Astrocyte (in vitro differentiated cells and primary cell): ENCODE measurements at regions not wholly inside any gene's neighbourhood (a gene's known extent, or its start where the extent isn't known, plus 50 kb on each side); places are given as distances from the start of the nearest gene placed in this dataset.

Source experiments
- DNase-seq: peaks from one replicate; pipeline ENCODE4 v3.0.0-alpha.2; 2010; ENCODE audit warnings: low read depth
- FAIRE-seq: peaks from 2 replicates; lab custom pipeline; 2011; peaks lifted over from hg19 to GRCh38; lab: Jason Lieb, UNC
- H2AFZ ChIP-seq: 2 replicates; pipeline ENCODE4 v1.6.0; 2012; ENCODE audit warnings: low read depth, low read length, inconsistent platforms
- H3K27ac ChIP-seq: 2 replicates; pipeline ENCODE4 v1.5.1; 2011; ENCODE audit warnings: low read depth, low read length, inconsistent platforms
- H3K27me3 ChIP-seq: 2 replicates; pipeline ENCODE4 v1.6.0; 2011; ENCODE audit warnings: low read length, inconsistent platforms; ENCODE audit not compliant: insufficient read depth
- H3K36me3 ChIP-seq: 2 replicates; pipeline ENCODE4 v1.5.1; 2011; ENCODE audit warnings: low read length, inconsistent platforms; ENCODE audit not compliant: insufficient read depth
- H3K4me1 ChIP-seq: 2 replicates; pipeline ENCODE4 v1.5.1; 2011; ENCODE audit warnings: low read length, inconsistent platforms; ENCODE audit not compliant: insufficient read depth
- H3K4me2 ChIP-seq: 2 replicates; pipeline ENCODE4 v1.6.0; 2012; ENCODE audit warnings: low read length, inconsistent platforms
- H3K4me3 ChIP-seq: 2 replicates; pipeline ENCODE4 v1.5.1; 2011; ENCODE audit warnings: low read depth, mild to moderate bottlenecking, low read length, inconsistent platforms; ENCODE audit not compliant: insufficient read depth
- H3K79me2 ChIP-seq: 2 replicates; pipeline ENCODE4 v1.6.0; 2012; ENCODE audit warnings: mild to moderate bottlenecking, low read length, inconsistent platforms; ENCODE audit not compliant: insufficient read depth
- H3K9ac ChIP-seq: 2 replicates; pipeline ENCODE4 v1.6.0; 2012; ENCODE audit warnings: mild to moderate bottlenecking, low read length, inconsistent platforms
- H3K9me3 ChIP-seq: 2 replicates; pipeline ENCODE4 v1.5.1; 2012; ENCODE audit warnings: low read depth, mild to moderate bottlenecking, low read length, inconsistent platforms; ENCODE audit not compliant: insufficient read depth
- H4K20me1 ChIP-seq: 2 replicates; pipeline ENCODE4 v1.6.0; 2012; ENCODE audit warnings: low read length, inconsistent platforms; ENCODE audit not compliant: insufficient read depth
- H3K27ac Mint-ChIP-seq: one replicate; pipeline ENCODE4 v1.8.0; 2021; ENCODE audit warnings: mild to moderate bottlenecking, mixed read lengths; ENCODE audit not compliant: unreplicated experiment
- H3K27me3 Mint-ChIP-seq: one replicate; pipeline ENCODE4 v1.8.0; 2021; ENCODE audit warnings: low read depth, mixed read lengths; ENCODE audit not compliant: unreplicated experiment
- H3K36me3 Mint-ChIP-seq: one replicate; pipeline ENCODE4 v1.8.0; 2021; ENCODE audit warnings: low read depth, mixed read lengths; ENCODE audit not compliant: unreplicated experiment
- H3K4me1 Mint-ChIP-seq: one replicate; pipeline ENCODE4 v1.8.0; 2021; ENCODE audit warnings: low read depth, mixed read lengths; ENCODE audit not compliant: unreplicated experiment
- H3K4me3 Mint-ChIP-seq: one replicate; pipeline ENCODE4 v1.8.0; 2021; ENCODE audit warnings: mild to moderate bottlenecking, moderate library complexity, mixed read lengths; ENCODE audit not compliant: unreplicated experiment
- H3K9me3 Mint-ChIP-seq: one replicate; pipeline ENCODE4 v1.8.0; 2021; ENCODE audit warnings: mild to moderate bottlenecking, mixed read lengths; ENCODE audit not compliant: unreplicated experiment
- CTCF ChIP-seq: IDR thresholded peaks from 2 replicates; pipeline ENCODE4 v1.5.1; 2011; ENCODE audit warnings: low read depth, mild to moderate bottlenecking, inconsistent platforms, low read length, moderate library complexity; ENCODE audit not compliant: insufficient read depth
- EZH2 ChIP-seq: IDR thresholded peaks from 2 replicates; pipeline ENCODE4 v1.6.1; 2012; ENCODE audit warnings: mild to moderate bottlenecking, low read length, inconsistent platforms; ENCODE audit not compliant: insufficient read depth

- Histone ChIP-seq H3K4me2 (no peak overlapping the region), H3K79me2 (no peaks in the 10 kb centered on the region), H3K4me3 (no peak overlapping the region), H3K27ac (no peak overlapping the region), H3K9me3 (no peaks in the 10 kb centered on the region), H3K27me3 (no peaks in the 10 kb centered on the region), H3K9ac (no peak overlapping the region), H3K36me3 (no peaks in the 10 kb centered on the region), H2AFZ (no peak overlapping the region), H4K20me1 (no peaks in the 10 kb centered on the region), H3K4me1 (peaks cover 3% of the 10 kb centered on the region)
- DNase-seq (no peak), FAIRE-seq (no peak)
- Mint-ChIP-seq H3K4me3 (no peak overlapping the region), H3K9me3 (no peaks in the 10 kb centered on the region), H3K27ac (no peak overlapping the region), H3K36me3 (no peaks in the 10 kb centered on the region), H3K4me1 (peaks cover 13% of the 10 kb centered on the region), H3K27me3 (peaks cover 2% of the 10 kb centered on the region)
- TF ChIP-seq CTCF, result no peak
- no peak for TF ChIP-seq EZH2
Measured at GRCh38 chr7:91690541-91691070, 189.9 kb downstream of the MTERF1 start.

DNA sequence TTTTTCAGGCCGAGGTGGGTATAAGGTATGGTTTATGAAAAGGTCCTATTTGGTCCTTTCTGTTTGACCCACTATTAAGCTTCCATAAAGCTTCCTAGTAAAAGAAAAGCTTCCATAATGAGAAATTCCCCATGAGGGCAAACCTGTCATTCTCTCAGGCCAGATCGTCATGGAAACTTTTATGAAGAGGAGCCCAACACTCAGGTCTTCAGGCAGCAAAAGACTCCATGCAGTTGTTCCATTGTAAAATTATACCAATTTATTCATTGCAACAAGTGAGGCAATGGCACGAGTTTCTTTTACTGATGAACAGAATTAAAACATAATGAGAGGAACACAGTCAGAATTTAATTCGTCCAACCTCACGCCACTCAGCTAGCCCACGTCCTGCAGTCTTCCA lies 188.6 kb downstream of the MTERF1 start:
- Histone ChIP-seq H3K4me2 (no peak overlapping the region), H3K27me3 (no peaks in the 10 kb centered on the region), H3K4me3 (no peak overlapping the region), H3K9ac (no peak overlapping the region), H3K27ac (no peak overlapping the region), H2AFZ (no peak overlapping the region), H3K9me3 (no peaks in the 10 kb centered on the region), H3K4me1 (no peaks in the 10 kb centered on the region), H3K79me2 (no peaks in the 10 kb centered on the region), H4K20me1 (no peaks in the 10 kb centered on the region), H3K36me3 (no peaks in the 10 kb centered on the region)
- H3K9me3 Mint-ChIP-seq, result no peaks in the 10 kb centered on the region
- no peak overlapping the region for H3K27ac Mint-ChIP-seq
- FAIRE-seq (no peak), DNase-seq (no peak)
- peaks cover 10% of the 10 kb centered on the region for H3K4me1 Mint-ChIP-seq
- no peak for TF ChIP-seq CTCF
- TF ChIP-seq EZH2, result no peak
- H3K27me3 Mint-ChIP-seq, result peaks cover 2% of the 10 kb centered on the region
- no peak overlapping the region for H3K4me3 Mint-ChIP-seq
- H3K36me3 Mint-ChIP-seq, result no peaks in the 10 kb centered on the region

DNA sequence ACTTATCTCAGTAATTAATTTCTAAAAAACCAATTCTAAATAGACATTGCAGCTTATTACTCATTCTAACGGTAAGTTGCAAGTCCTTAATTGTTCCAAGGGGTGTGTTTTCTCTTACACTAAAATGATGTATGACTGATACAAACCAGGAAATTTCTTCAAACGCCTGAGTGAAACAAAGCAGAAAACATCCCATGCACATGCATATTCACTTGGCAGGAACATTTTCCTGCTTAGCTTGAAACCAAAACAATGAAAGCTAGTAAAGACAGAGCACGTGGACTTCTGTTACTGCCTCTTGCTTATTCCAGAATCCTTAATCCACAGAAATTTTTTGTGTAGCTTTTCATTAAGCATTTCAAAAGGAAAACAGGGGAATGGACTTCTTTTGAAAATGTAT lies 187.7 kb downstream of the MTERF1 start:
- FAIRE-seq (no peak), DNase-seq (peak; percentile 63)
- Mint-ChIP-seq H3K4me3 (no peak overlapping the region), H3K27me3 (peaks cover 2% of the 10 kb centered on the region), H3K4me1 (peaks cover 10% of the 10 kb centered on the region), H3K27ac (no peak overlapping the region), H3K9me3 (no peaks in the 10 kb centered on the region), H3K36me3 (no peaks in the 10 kb centered on the region)
- H3K4me1 ChIP-seq, result no peaks in the 10 kb centered on the region
- H3K4me2 ChIP-seq, result no peak overlapping the region
- H3K4me3 ChIP-seq, result no peak overlapping the region
- no peak overlapping the region for H3K27ac ChIP-seq
- H3K9me3 ChIP-seq, result no peaks in the 10 kb centered on the region
- TF ChIP-seq CTCF (no peak), EZH2 (no peak)
- no peaks in the 10 kb centered on the region for H4K20me1 ChIP-seq
- H3K9ac ChIP-seq, result no peak overlapping the region
- no peaks in the 10 kb centered on the region for H3K27me3 ChIP-seq
- H3K79me2 ChIP-seq, result no peaks in the 10 kb centered on the region
- no peaks in the 10 kb centered on the region for H3K36me3 ChIP-seq
- no peak overlapping the region for H2AFZ ChIP-seq
